ENCODE measurements at regions not wholly inside any gene's neighbourhood (a gene's known extent, or its start where the extent isn't known, plus 50 kb on each side); places are given as distances from the start of the nearest gene placed in this dataset.
A peak's percentile ranks its signal among the peaks of the same experiment; 100 is the strongest.
"Not testable (repeated sequence)": the region's sequence is repeated elsewhere in the genome, so short reads cannot be mapped to it uniquely, and the experiment has no call there.

DNA sequence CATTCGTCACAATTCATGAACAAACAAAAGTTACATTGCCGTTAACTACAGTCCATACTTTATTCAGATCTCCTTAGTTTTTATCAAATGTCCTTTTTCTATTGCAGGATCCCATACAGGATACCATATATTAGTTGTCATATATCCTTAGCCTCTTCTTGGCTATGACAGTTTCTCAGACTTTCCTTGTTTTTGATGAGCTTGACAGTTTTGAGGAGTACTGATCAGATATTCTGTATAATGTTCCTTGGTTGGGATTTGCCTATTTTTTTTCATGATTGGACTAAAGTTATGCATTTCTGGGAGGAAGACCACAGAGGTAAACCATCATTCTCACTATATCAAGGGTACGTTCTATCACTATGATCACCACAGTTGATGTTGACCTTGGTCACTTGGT lies 1627.4 kb upstream of the C9orf72 start:
- DNase-seq, result no peak

DNA sequence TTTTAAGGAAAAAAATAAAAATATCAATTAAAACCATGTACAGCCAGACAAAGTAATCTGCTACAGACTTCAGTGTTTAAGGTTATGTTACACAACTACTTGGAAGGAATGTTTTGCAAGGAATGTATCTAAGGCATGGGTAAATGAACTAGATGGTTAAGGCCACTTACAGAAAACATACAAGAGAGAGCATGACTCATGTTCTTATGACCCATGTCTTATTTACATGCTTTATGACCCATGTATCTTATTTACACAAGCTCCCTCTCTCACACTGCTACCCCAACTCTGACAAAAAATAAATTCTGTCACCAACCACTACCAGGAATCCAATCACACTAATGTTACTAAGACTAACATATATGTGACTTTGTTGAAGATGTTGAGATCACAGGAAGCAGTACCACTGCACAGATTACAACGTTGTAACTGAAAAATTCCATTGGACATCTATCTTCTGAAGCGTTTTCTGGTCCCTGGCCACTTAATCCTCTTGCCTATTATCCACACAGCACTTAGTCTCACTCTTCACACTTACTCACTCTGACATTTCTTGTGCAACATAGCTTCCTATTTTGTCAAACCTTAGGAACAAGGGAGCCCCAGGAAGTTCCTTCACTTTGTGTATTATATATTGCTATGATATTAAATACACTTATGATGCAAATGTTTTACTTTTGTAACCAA lies 1630.1 kb upstream of the C9orf72 start:
- DNase-seq, result no peak

DNA sequence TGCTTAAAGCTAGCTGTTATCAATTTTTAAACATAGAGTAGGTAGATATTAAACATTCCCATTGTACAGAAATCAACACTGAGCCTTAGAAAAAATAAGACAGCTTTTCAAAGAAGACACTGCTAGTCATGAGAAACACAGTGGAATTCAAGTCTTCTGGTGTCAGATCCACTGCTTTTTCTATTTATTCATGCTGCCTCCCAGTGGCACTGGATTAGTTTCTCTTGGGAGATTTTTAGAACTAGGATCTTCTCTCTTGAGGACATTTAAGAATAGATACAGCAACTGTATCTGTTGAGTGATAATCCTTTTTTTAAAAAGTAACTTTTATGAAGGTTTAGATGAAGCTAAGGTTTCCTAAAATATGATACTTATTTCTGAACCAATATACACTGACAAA lies 1635.4 kb upstream of the C9orf72 start:
- DNase-seq, result no peak

DNA sequence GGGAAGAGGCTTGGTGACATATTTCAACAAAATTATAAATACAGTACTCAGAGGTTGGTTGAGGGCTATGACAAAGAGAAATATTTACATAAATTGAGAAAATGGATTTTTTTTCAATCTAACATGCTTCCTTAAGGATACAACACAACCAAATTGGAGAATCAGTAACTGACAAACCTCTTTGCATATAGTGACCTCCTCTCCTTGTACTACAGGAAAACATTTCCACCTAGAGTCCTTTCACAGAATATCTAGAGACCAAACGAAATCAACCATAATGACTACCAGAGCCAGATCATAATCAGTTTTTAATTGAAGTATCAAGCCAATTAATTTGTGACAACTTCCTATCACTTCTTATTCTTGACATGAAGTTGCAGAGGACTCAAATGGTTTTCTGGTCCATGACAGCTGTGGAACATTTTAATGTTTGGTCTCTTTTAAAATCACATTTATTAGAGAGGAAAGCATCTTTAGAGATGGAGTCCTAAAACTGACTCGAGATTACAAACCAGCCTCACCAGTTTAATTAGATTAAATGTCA lies 1636.5 kb upstream of the C9orf72 start:
- DNase-seq, result no peak

DNA sequence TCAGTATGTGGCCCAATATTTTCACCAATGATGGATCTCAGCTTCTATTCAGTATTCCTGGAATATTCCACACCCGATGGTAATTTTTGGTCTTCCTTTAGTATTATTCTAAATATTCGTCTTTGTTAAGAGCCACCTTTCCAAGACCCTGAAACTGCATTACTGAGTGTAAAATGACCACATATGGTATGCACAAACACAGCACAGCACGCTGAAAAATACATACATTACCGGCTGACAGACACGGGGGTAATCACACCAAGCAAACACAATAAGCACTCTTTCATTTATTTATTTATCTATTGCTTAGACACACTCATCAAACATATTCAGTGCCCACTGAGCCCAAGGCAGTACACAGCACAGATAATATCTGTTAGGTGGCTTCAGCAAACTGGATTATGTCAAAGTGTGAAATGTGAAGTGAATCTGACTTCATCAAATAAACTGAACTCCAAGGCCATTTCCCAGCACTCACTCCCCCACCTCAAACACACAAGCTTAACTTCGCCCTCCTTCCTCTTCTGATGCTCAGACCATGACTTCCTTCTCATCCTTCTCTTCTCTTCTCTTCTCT lies 1637.8 kb upstream of the C9orf72 start:
- no peak for DNase-seq

DNA sequence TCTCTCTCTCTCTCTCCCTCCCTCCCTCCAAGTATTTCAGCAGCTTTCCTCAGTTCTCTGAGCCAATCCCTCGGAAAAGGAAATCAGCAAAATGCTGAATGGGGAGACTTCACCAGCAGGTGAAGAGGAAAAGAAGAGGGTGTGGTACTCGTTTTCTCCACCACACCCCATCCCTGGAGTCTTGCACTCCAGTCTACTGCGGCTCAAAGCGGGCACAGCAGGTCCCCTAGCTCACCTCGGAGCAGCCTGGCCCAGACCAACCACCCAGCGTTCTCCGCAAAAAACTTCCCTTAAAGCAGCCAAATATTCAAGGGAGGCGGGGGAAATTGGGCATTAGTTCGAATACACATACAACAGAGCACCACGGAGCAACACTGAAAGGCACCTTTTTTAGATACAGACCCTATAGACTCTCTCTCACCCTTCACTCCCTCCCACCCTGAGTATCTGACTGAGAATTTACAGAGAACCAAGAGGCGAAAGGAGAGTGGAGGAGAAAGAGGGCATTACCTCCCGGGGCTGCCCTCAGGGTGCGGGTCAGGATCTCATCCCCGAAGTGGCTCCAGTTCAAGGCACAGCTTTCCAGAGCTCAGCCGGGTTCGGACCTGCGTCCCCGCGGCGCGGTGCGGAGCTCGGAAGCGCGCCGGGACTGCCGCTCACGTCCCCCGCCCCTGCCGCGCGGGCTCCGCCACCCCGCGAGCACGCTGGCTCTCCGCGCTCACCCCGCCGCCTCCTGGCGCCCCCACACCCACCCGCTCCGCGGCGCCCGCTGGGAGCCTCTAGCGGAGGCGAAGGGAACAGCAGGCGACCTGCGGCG lies 1638.5 kb upstream of the C9orf72 start:
- DNase-seq, result no peak

DNA sequence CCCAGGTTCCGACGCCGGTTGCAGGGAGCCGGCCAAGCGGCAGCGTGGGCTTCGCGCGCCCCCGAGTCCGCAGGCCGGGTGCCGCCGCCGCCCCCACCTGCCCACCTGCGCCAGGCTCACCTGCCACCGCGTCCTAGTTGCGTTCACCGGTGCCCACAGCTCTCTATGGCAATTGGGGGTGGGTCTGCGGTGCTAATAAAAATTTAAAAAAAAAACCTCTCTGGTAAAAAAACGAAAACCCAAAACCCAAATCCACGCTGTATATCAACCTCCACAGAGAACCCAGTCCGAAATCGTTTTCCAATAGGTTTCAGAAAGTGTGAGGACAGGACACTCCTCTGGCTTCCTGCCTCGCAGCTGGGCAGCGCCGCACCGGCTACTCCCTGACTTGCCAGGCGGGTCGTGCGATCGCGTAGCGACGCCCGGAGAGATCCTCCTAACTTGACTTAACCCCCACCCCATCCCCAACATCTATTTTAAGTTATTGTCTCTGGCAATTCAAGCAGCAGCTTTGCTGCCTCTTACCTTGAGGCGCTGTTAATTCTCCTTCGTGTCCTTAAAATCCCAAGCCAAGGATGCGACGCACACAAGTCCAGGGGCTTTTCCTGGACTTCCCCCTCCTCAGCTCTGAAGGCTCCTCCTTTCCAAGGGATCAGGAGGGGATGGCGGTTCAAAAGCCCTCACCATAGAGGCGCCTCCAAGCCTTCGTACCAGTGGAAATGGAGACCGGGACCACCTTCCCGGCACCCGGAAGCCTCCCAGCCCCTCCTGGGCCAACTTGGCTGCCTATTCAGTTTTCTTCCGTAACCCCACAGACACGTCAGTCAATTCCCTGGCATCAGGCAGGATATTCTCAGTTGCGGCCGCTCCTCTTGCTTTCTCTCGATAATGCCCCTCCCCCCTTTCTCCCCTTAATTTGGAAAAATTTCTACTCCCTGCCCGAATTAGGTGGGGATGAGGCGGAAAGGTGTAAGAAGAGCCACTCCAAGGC lies 1639.4 kb upstream of the C9orf72 start:
- DNase-seq, result no peak

DNA sequence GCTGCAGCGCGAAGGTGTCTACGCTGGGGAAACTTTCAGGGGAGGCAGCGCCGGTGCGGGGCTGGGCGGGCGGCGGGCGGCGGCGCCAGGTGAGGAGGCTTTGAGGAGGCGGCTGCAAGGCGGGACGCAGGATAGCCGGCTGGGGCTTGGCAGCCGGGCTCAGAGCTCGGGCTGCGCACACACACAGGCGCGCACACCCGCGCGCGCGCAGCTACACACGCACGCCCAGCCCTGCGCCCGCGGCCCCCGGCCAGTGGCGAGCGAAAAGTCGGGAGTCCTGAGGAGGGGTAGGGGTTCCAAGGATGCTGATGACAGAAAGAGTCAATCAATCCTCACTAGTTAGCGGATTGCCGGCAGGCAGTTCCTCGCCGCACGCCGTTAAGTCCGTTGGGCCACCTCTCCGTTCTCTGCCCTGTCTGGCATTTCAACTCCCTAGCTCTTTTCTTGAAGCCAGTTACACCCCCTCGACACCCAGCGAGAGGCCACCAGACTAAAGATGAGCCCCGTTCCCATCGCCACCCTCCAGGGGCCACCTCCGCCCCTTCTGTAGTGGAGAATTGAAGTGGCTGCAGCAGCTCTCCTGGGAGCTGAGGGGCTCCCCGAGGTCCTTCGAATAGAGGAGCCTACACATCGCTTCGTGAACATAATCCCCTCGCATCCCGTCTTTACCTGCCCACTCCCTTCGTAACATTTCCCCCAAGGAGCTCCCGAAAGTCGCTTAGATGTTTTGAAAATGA lies 1640.3 kb upstream of the C9orf72 start, which contains the start of gene LINGO2:
LINGO2 (minus strand) TSS at position 185 of the 737 bp plus-strand sequence.
- no peak for DNase-seq

DNA sequence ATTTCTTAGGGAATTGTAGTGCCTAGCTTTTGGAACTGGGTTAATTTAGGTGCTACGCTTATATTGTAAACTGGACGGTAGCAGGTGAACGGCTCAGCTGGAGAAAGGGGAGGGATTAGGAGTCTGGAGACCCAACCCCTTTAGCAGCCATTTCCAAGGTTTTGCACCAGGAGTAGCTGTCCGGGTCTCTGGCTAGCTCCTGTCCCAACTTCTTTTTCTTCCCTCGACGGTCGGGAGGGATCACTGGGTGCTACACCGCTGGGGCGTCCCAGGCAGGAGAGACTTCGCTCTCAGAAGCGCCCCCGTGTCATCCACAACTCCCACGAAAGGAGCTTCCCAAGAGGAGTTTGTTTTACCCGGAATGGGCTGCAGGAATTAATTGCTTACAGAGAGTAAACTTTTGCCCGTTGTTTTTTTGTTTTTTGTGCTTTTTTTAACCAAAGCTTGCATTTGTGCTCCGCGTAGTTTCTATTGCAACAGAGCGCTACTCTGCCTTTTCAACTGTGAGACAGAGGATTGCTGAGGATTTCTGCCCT lies 1640.9 kb upstream of the C9orf72 start:
- DNase-seq, result no peak

DNA sequence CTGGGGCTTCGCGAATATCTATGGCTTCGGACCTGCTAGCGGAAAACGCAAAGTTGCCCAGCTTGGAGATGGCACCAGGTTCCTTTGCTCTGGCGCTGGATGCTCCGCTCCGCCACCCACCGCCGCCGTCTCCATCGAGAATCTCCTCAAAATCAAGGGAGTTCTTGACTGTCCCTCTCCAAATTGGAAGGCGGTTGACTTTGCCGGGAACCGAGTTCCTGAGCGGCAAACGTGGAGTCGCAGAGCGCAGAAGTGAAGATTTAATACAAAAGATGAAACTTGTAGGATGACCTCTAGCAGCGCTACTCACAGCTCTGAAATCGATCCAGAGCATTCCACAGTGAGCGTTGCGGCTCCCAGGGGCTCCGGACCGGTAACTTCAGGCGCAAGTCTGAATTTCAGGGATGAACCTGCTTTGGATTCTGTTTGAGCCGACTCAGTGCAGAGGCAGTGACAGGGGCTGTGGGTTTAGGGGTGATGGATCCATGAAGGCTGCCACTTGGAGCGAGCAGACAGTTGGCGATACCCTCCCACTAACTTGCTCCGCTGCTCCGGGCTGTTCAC lies 1641.5 kb upstream of the C9orf72 start:
- no peak for DNase-seq

DNA sequence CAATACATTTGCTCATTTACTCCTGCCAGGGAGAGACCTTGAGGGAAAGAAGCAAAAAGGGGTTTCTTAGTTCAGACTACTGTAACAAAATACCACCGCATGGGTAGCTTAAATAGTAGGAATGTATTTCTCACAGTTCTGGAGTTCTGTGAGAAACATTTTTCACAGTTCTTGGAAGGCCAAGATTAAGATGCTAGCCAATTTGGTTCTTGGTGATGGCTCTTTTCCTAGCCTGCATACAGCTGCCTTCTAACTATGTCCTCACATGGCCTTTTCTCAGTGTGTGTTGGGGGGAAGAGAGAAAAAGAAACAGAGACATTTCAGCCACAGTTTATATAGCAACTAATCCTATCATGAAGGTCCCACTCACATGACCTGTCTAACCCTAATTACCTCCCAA lies 1644.7 kb upstream of the C9orf72 start:
- no peak for DNase-seq

DNA sequence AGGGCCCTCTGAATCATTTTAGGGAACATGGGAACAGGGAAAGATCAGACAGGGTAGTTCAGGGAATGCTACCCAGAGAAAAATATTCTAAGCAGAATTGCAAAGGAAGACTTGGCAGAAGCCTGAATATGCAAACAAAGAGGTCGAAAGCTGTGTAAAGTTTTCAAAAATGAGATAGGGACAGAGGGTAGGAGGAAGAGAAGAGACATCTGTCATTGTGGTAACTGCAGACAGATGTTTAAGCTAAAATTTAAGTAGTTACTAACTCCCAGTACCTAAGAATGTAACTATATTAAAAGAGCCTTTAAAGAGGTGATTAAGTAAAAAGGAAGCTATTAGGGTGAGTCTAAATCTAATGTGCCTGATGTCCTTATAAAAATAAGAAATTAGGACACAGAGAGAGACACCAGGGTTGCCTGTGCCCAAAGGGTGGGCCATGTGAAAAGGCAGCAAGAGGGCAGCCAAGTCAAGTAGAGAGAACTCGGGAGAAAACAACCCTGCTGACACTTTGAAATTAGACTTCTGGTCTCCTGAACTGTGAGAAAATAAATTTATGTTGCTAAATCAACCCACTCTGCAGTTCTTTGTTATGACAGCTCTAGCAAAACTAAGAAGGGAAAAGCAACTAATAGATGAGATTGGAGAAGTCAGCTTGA lies 1647.4 kb upstream of the C9orf72 start:
- no peak for DNase-seq

DNA sequence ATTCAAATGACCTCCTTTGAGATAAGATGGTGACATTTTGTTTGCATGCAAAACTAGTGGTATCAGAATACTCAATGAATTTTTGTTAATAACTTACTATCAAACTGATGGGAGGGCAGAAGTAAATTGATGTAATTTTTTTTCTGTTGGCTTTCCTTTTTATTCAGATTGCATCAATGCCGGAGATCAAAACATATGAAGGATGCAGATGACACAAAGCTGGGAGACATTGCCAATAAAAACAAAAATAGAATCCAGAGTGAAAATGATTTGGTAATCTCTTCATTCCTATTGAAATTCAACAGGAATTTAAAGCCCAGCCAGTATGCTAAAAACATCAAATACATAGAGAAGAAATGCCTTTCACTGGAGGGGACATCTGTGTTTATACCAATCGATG lies 1655.3 kb upstream of the C9orf72 start:
- no peak for DNase-seq

DNA sequence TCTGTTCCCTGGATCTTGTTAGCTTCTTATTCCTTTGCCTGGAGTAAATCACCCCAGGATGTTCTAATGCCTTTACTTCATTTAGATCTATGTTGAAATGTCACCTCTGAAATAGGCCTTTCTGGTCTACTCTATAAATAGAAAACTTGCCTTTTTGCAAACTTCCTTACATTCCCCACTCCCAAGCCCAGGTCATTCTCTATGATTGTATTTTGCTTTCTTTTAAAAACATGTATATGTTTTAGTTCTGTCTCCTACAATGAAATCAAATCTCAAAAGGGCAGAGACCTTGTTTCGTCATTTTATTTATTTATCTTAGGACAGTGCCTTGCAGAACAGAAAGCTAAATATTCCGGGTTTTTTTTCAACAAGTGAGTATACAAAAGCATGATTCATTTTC lies 1657.7 kb upstream of the C9orf72 start:
- DNase-seq, result no peak

DNA sequence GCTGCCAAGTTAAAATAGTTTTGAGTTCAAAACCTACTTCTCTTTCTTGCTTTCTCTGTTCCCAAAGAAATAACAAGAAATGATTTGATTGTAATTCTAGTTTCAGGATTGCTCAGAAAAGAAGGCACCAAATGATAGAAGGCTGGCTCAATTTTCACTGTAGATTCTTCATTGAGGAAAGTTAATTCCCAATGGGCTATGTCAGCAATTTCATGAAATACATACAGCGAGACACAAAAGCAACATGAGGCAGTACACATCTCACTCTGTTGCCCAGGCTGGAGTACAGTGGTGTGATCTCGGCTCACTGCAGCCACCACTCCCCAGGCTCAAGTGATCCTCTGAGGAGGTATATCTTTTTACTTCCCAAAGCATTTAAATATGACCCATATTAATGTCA lies 1659.9 kb upstream of the C9orf72 start:
- DNase-seq, result no peak

DNA sequence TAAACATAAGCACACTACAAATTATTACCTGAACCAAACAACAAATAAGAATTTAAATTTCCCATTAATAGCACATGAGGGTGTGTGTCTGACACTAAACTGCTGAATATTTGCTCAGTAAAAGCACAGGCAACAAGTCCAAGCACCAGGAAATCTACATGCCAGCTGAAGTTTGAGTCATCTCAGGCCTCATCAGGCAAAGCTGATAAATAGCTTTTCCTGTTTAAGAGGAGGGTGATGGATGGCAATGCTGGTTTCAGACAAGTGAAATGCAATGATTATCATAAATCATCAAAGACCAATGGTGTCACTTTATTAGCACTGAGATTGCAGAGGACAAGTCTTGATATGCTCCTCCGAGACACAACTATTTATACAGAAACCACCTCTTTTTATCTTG lies 1668.0 kb upstream of the C9orf72 start:
- DNase-seq, result no peak

DNA sequence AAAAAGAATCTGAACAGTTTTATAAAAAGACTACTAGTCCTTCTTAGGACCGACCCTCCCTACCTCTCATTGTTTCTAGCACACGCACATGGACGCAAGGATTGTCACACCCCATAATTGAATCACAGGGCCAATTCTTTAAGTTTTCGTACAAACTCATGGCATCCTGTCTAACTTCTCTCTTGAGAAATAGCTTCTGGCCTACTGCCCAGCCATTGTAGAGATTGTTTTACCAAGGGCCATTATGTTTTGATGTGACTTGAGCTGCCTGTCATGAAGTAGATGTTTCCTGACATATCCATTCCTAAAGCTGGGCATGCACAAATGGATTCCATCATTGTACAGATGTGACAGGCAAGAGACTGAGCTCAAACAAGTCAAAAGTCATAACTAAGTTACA lies 1672.1 kb upstream of the C9orf72 start:
- no peak for DNase-seq

DNA sequence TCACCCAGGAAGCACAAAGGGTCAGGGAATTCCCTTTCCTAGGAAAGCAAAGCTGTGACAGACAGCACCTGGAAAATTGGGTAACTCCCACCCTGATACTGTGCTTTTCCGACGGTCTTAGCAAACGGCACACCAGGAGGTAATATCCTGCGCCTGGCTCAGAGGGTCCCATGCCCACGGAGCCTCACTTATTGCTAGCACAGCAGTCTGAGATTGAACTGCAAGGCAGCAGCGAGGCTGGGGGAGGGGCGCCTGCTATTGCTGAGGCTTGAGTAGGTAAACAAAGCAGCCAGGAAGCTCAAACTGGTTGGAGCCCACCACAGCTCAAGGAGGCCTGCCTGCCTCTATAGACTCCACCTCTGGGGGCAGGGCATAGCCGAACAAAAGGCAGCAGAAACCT lies 1697.1 kb upstream of the C9orf72 start:
- DNase-seq, result not testable (repeated sequence)

DNA sequence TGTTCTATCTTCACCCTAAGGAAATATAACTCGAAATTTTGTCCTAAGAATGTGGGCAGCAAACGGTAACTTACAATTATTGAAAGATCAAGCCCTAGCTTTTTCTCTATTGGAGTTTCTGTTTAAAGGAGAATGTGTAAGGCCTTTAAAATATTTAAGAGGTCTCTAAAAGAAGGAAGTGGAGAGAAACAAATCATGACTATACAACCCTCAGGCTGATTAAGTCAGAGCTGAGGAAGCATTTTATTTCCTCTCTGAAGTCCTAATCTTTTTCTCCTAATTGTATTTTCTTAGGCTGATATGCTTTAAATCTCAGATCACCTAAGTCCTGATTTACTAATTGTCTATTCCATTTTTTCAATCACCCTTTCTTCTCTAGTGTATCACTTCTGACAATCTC lies 1708.8 kb upstream of the C9orf72 start:
- DNase-seq, result peak in 1 of 2 experiments; percentile 0

DNA sequence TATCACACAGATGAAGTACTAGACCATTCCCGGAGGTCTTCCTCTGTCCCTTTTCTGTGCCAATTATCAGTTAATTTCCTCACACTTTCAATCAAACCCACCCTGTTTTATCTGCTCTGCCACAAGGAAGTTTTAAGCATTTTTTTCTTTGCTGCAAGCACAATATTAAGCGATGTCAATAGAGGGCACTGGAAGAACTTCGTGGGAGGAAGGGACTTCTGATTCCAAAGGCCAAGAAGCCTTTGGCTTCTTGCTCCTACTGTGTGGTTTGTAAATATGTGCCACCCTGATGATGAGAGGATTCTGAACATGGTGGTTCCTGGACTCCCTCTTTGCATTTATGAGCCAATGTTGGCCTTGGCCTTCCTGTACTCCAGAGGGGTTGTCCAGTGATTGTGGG lies 1712.5 kb upstream of the C9orf72 start:
- DNase-seq, result peak; percentile 2 to 3

DNA sequence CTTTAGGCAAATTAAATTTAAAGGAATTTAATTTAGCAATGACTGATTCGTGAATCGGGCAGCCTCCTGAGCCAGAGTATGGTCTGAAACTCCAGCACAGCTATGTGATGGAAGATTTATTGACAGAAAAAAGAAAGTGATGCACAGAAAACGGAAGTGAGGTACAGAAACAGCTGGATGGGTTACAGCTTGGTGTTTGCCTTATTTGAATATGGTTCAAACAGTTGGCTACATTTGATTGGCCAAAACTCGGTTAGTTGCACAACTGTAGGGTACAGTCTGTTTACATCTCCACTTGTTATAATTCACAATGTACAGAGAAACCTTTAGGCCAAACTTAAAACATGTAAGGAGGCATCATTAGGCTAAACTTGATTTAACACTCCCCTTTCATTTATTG lies 1716.1 kb upstream of the C9orf72 start:
- no peak for DNase-seq
